HG02798 (cell line): ENCODE measurements at regions not wholly inside any gene's neighbourhood (a gene's known extent, or its start where the extent isn't known, plus 50 kb on each side); places are given as distances from the start of the nearest gene placed in this dataset.
A peak's percentile ranks its signal among the peaks of the same experiment; 100 is the strongest.
"Not testable (repeated sequence)": the region's sequence is repeated elsewhere in the genome, so short reads cannot be mapped to it uniquely, and the experiment has no call there.

Experiments
- ATAC-seq: cut with Tn5 transposase; IDR thresholded peaks from one replicate; pipeline ENCODE4 v1.9.1; 2021; ENCODE audit warnings: mild to moderate bottlenecking; ENCODE audit not compliant: unreplicated experiment, poor library complexity

DNA sequence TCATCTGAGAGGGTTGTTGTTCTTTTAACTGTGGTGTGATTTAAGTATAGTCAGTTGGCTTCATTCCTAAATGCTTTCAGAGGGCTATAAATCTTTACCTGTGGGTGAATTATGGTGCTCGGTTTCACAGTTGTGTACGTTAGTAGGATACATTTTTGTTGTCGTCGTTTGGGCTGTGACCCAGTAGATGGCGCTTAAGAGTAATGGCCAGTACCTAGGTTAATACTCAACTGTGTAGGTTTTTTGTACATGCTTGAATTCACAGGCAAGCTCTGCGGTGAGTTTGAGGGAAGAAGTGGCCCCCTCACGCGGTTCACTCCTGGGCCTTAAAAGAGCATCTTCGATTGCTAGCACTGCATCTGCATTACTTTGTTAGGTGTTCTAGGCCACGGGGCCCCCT is 571.7 kb upstream of the TGIF2LX start:
- ATAC-seq: peak; percentile 58

DNA sequence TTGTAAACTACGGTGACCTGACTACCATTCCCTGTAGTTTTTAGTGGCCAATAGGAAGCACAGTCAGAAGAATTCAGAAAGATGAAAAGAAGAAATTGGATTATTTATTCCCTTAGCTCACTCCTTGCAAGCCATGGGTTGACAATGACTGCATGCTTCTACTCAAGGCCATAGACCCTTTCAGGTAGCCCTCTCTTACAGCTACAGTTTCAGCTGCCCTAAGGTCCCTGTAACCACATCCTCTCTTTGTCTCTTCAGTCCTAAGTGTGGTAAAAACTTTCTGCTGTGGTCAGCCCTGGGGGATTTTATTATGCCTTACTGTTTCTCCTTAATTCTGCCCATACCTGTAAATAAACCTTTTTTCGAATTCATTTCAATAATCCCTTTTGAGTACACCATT is 551.8 kb upstream of the TGIF2LX start:
- not testable (repeated sequence) for ATAC-seq

DNA sequence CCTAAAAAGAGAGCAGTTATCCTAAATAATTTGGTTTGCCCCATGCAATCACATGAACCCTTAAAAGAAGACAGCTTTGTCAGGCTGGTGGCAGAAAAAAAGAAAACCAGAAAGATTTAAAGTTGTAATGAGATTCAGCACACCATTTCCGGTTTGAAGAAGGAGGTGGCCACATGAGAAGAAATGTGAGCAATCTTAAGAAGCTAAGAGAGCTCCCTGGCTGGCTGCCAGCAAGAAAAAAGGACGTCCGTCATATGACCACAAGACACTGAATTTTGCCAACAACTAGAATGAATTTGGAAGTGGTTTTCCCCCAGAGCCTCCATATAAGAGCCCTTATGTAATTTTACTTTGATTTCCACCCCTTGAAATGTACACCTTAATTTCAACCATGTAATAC is 528.7 kb upstream of the TGIF2LX start:
- ATAC-seq: not testable (repeated sequence)

DNA sequence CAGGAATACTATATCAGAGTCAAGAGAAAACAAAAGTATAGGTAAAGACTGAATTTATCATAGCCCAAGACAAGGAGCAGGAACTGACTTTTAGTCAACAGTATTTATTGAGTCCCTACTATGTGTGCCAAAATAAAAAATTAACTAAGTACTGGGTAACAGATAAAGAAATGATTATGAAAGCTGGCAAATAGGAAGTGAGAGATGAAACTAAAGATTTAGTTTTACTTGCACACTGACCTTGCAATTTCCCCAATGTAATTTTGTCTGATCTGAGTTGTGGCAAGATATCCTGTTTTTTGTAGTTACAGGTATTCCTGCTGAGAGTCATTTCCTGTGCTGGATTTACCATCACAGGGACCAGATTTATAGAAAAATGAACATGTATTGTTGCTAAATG is 518.9 kb upstream of the TGIF2LX start:
- not testable (repeated sequence) for ATAC-seq

DNA sequence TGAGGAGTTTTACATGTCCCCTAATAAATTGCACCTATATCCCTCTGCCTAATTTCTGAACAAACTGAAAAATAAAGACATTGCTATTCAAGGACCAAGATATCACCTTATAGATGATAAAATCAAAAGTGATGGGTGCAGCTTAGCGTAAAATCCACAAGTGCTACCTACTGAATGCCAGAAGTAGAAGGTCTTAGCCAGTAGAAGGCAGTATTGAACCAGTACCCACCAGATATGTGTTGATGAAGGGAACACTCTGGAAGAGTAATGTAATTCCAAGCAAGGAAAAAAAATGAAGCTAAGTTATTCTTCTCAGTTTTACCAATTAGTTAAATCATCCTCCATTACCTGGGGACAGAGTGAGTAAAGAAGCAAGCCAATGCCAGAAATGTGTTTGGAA is 516.6 kb upstream of the TGIF2LX start:
- ATAC-seq: not testable (repeated sequence)

DNA sequence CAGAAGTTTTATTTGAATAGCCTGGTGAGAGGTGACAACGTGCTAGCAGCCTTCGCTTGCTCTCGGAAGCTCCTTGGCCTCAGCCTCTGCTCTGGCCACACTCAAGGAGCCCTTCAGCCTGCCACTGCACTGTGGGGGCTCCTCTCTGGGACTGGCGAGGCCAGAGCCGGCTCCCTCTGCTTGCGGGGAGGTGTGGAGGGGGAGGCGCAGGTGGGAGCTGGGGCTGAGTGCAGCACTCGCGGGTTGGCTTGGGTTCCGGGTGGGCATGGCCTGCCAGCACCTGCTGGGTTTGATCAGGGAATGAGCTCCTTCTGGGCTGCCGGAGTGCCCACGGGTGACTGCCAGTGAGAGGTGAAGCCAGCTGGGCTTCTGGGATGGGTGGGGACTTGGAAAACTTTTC is 504.8 kb upstream of the TGIF2LX start:
- not testable (repeated sequence) for ATAC-seq

DNA sequence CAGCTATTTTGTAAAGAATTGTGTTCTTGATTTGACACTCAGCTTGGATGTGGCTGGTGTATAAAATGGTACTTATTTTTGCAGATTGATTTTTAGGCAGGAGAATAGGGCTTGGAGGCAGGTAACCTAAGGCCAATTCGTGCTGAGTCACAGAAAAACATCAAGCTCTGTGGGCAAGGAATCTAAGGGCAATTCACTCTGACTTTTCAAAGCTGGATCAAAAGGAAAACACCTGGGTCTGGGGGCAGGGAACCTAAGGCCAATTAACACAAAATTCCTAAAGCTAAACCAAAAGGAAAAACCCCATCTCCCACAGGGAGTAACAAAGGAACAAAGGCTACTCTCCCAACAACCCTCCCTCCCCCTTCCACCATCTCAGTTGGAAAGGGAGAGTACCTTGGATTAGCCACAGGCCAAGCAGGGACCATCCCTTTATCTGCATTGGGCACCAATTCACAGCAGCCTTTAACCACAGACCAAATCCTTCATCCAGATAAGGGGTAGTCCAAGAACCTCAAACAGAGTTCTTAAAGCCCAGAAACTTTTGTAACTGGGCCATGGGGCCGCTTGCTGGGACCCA is 489.0 kb upstream of the TGIF2LX start:
- not testable (repeated sequence) for ATAC-seq
